ENCODE measurements at regions not wholly inside any gene's neighbourhood (a gene's known extent, or its start where the extent isn't known, plus 50 kb on each side); places are given as distances from the start of the nearest gene placed in this dataset.

DNA sequence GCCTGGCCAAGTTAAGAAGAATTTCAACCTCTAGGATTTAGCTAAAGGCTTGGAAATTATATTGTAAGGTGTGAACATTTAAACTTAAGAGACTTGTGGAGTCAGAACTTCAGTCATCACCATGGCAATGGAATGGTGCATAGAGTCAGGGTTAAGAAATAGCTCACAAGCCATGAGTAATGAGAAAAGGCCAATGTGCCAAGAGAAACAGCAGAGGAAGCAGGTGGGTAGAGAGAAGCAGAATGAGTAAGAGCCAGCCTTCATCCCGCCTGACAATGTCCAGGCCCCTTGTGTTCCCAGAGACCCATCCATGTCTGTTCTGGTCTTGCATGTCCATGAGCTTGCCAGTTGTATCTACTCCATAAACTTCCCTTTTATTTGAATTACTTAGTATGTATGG, 62.6 kb upstream of the TBX20 start:
- TF ChIP-seq, protein P1, sequence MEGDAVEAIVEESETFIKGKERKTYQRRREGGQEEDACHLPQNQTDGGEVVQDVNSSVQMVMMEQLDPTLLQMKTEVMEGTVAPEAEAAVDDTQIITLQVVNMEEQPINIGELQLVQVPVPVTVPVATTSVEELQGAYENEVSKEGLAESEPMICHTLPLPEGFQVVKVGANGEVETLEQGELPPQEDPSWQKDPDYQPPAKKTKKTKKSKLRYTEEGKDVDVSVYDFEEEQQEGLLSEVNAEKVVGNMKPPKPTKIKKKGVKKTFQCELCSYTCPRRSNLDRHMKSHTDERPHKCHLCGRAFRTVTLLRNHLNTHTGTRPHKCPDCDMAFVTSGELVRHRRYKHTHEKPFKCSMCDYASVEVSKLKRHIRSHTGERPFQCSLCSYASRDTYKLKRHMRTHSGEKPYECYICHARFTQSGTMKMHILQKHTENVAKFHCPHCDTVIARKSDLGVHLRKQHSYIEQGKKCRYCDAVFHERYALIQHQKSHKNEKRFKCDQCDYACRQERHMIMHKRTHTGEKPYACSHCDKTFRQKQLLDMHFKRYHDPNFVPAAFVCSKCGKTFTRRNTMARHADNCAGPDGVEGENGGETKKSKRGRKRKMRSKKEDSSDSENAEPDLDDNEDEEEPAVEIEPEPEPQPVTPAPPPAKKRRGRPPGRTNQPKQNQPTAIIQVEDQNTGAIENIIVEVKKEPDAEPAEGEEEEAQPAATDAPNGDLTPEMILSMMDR (IDR thresholded peaks at IDR 0.05; ENCODE audit: insufficient read depth, low read length, poor library complexity, severe bottlenecking): no peak
- no peak for TF ChIP-seq EZH2phosphoT487 (conservative IDR thresholded peaks at IDR 0.05; ENCODE audit: low read length)
- Histone ChIP-seq H3K27me3 (ENCODE audit: low read length) (no peaks in the 10 kb centered on the region), H2AFZ (ENCODE audit: low read depth, low read length, severe bottlenecking) (no peak overlapping the region), H3K9me3 (ENCODE audit: insufficient read depth, low read length) (no peaks in the 10 kb centered on the region), H3K79me2 (ENCODE audit: insufficient read depth, low read length) (no peaks in the 10 kb centered on the region), H3F3A (ENCODE audit: insufficient read depth) (no peaks in the 10 kb centered on the region), H3K4me3 (ENCODE audit: insufficient read depth, low read length, poor library complexity, severe bottlenecking) (no peak overlapping the region), H3K4me2 (ENCODE audit: low read depth, low read length, poor library complexity, severe bottlenecking) (no peak overlapping the region), H3K9me2 (replicated peaks; ENCODE audit: insufficient read depth, low read length) (no peaks in the 10 kb centered on the region), H3K27ac (ENCODE audit: low read depth, low read length) (no peak overlapping the region), H3K36me3 (ENCODE audit: low read length) (no peaks in the 10 kb centered on the region), H3K9ac (ENCODE audit: low read length) (no peak overlapping the region), H4K20me1 (ENCODE audit: low read depth, low read length) (no peaks in the 10 kb centered on the region)

DNA sequence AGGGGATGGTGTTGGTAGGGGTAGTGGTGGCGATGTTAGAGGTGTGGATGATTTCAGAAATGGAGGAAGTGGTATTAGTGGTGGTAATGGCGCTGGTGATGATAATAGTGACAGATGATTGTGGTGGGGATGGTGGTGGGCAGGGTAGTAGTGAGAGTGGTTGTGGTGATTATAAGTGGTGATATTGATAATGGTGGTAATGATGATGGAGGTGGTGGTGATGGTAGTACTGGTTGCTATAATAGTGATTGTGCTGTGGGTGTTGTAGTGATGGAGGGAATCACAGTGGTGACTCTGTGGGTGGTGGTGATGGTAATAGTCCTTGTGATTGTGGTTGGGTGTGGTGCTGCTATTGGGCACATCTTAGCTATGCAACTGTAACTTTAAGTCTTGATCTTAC, 61.6 kb upstream of the TBX20 start:
- no peaks in the 10 kb centered on the region for H4K20me1 ChIP-seq (ENCODE audit: low read depth, low read length)
- H3K9me3 ChIP-seq (ENCODE audit: insufficient read depth, low read length): no peaks in the 10 kb centered on the region
- H3K9me2 ChIP-seq (replicated peaks; ENCODE audit: insufficient read depth, low read length): no peaks in the 10 kb centered on the region
- H2AFZ ChIP-seq (ENCODE audit: low read depth, low read length, severe bottlenecking): no peak overlapping the region
- H3K9ac ChIP-seq (ENCODE audit: low read length): no peak overlapping the region
- H3K27ac ChIP-seq (ENCODE audit: low read depth, low read length): no peak overlapping the region
- no peaks in the 10 kb centered on the region for H3K27me3 ChIP-seq (ENCODE audit: low read length)
- H3K4me3 ChIP-seq (ENCODE audit: insufficient read depth, low read length, poor library complexity, severe bottlenecking): no peak overlapping the region
- H3K36me3 ChIP-seq (ENCODE audit: low read length): no peaks in the 10 kb centered on the region
- no peaks in the 10 kb centered on the region for H3K79me2 ChIP-seq (ENCODE audit: insufficient read depth, low read length)
- H3K4me2 ChIP-seq (ENCODE audit: low read depth, low read length, poor library complexity, severe bottlenecking): no peak overlapping the region
- no peak for TF ChIP-seq EZH2phosphoT487 (conservative IDR thresholded peaks at IDR 0.05; ENCODE audit: low read length)
- TF ChIP-seq, protein P1 (IDR thresholded peaks at IDR 0.05; ENCODE audit: insufficient read depth, low read length, poor library complexity, severe bottlenecking): no peak
- no peaks in the 10 kb centered on the region for H3F3A ChIP-seq (ENCODE audit: insufficient read depth)

DNA sequence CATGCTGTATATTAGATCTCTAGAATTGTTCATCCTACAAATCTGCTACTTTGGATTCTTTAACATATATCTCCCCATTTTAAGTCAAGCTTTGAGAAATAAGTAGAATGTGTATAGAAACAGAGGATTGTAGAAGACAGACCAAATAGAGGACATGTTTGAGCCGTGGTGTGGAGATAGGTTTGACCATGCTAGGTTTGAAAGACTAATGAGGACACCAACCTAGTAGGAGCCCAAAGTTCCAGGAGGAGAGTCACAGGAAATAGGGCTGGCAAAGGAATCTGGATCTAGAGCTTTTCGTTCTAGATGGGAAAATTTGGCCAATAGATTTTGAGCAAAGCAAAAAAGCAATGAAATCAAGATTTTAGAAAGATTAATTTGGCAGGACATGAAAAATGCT, 60.5 kb upstream of the TBX20 start:
- H3K79me2 ChIP-seq (ENCODE audit: insufficient read depth, low read length): no peaks in the 10 kb centered on the region
- no peak overlapping the region for H3K27ac ChIP-seq (ENCODE audit: low read depth, low read length)
- TF ChIP-seq, protein P1 (IDR thresholded peaks at IDR 0.05; ENCODE audit: insufficient read depth, low read length, poor library complexity, severe bottlenecking): no peak
- TF ChIP-seq EZH2phosphoT487 (conservative IDR thresholded peaks at IDR 0.05; ENCODE audit: low read length): no peak
- H3K9me3 ChIP-seq (ENCODE audit: insufficient read depth, low read length): no peaks in the 10 kb centered on the region
- H3K27me3 ChIP-seq (ENCODE audit: low read length): no peaks in the 10 kb centered on the region
- no peak overlapping the region for H2AFZ ChIP-seq (ENCODE audit: low read depth, low read length, severe bottlenecking)
- H3K36me3 ChIP-seq (ENCODE audit: low read length): no peaks in the 10 kb centered on the region
- H3K9ac ChIP-seq (ENCODE audit: low read length): no peak overlapping the region
- no peak overlapping the region for H3K4me2 ChIP-seq (ENCODE audit: low read depth, low read length, poor library complexity, severe bottlenecking)
- no peaks in the 10 kb centered on the region for H4K20me1 ChIP-seq (ENCODE audit: low read depth, low read length)
- H3K9me2 ChIP-seq (replicated peaks; ENCODE audit: insufficient read depth, low read length): no peaks in the 10 kb centered on the region
- no peaks in the 10 kb centered on the region for H3F3A ChIP-seq (ENCODE audit: insufficient read depth)
- no peak overlapping the region for H3K4me3 ChIP-seq (ENCODE audit: insufficient read depth, low read length, poor library complexity, severe bottlenecking)

GRCh38 chr7:35313575-35313974, 59.7 kb upstream of the TBX20 start:
- no peak overlapping the region for H3K9ac ChIP-seq (ENCODE audit: low read length)

More at GRCh38 chr7:35313575-35313974, 59.7 kb upstream of the TBX20 start:
- no peaks in the 10 kb centered on the region for H3K36me3 ChIP-seq (ENCODE audit: low read length)
- H3K79me2 ChIP-seq (ENCODE audit: insufficient read depth, low read length): no peaks in the 10 kb centered on the region
- H3K27me3 ChIP-seq (ENCODE audit: low read length): no peaks in the 10 kb centered on the region
- H4K20me1 ChIP-seq (ENCODE audit: low read depth, low read length): no peaks in the 10 kb centered on the region
- no peak overlapping the region for H3K4me2 ChIP-seq (ENCODE audit: low read depth, low read length, poor library complexity, severe bottlenecking)
- no peak overlapping the region for H3K4me3 ChIP-seq (ENCODE audit: insufficient read depth, low read length, poor library complexity, severe bottlenecking)
- H3F3A ChIP-seq (ENCODE audit: insufficient read depth): no peaks in the 10 kb centered on the region
- TF ChIP-seq EZH2phosphoT487 (conservative IDR thresholded peaks at IDR 0.05; ENCODE audit: low read length): no peak
- TF ChIP-seq, protein P1 (IDR thresholded peaks at IDR 0.05; ENCODE audit: insufficient read depth, low read length, poor library complexity, severe bottlenecking): no peak
- no peaks in the 10 kb centered on the region for H3K9me2 ChIP-seq (replicated peaks; ENCODE audit: insufficient read depth, low read length)
- no peaks in the 10 kb centered on the region for H3K9me3 ChIP-seq (ENCODE audit: insufficient read depth, low read length)
- H2AFZ ChIP-seq (ENCODE audit: low read depth, low read length, severe bottlenecking): no peak overlapping the region
- H3K27ac ChIP-seq (ENCODE audit: low read depth, low read length): no peak overlapping the region

All from SU-DHL-6 (cell line).